ENCODE measurements at regions not wholly inside any gene's neighbourhood (a gene's known extent, or its start where the extent isn't known, plus 50 kb on each side); places are given as distances from the start of the nearest gene placed in this dataset.
A peak's percentile ranks its signal among the peaks of the same experiment; 100 is the strongest.

DNA sequence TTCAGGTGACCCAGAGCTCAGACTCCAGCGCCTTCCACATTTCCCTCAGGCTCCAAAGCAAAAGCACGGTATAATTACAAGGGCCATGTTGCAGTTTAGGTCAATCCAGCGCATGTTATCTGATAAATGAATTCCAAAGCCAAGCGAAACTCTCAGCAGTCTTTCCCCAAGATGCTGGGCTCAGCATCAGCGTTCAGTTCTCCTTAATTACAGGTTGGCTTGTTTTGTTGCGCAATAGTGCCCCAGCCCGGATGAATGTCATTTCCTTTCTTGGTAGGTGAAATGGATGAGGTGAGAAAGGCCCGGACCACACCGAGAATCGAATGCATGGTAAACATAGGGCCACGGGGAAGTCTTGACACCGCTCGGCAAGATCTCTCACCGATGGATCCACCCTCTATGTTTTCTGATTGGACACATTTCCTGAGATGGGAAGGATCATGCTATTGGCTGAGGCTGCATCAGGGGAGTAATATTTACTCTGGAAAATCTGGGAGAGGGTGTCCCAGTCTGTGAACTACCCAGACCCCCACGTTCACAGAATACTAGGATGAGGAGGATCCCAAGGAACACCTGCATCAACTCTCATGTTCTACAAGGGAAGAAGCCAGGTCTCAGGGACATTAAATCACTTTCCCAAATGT is 221.2 kb upstream of the ANKRD55 start:
- DNase-seq, result peak; percentile 14

DNA sequence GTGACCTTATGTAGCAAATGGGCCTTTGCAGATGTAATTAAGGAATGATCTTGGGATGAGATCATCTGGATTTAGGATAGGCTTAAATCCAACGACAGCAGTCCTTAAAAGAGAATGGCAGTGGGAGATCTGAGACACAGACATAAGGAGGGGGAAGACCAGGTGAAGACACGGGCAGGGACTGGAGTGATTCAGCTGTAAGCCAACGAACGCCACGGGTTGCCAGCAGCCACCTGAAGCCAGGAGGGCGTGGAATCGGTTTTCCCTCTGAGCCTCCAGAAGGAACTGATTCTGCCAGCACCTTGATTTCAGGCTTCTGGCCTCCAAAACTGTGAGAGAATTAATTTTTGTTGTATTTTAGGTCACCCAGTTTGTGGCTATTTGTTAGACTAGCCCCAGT is 218.6 kb upstream of the ANKRD55 start:
- DNase-seq, result no peak

DNA sequence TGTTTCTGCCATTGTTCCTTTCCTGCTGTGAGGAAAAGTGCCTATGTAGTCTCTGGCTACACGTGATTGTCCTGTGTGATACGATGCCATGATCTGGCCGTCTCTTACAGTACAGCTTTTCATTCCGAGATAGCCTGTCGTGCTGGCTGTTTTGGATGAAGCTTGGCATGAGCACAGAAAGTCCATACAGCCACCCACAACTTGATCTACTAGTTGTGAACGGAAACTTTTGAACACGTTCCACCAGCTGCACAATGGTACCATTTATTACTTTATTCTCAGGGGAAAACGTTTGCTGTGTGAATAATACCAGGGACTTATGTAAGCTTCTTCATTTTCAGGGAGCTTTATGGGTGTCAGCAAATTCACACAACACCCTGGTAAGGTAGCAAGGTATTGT is 217.6 kb upstream of the ANKRD55 start:
- DNase-seq, result no peak

DNA sequence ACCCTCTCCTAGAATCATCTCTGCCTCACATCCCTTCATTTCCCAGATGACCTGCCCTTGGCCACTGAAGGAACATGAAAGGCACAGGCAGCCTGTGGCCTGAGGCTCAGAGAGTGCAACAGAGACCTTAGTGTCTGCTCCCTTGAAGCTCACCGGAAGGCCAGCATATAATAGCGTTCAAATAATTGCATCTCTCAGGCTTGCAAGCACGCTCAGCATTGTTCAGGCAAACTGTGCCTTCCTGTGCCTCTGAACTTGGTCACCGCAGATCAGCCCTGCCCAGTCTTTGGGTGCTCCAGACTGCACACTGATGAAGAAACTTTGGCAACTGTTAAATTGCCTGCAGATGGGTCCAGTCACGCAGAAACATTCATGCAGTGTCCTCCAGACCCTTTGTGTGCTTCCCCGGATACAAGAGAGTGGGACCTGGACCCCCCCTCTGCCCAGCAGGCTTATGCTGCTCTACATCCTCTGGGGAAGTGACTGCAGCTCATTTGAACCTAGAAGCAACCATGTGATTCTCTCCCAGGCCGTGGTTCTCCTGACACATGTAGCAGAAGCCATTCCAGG is 216.0 kb upstream of the ANKRD55 start:
- DNase-seq, result no peak

DNA sequence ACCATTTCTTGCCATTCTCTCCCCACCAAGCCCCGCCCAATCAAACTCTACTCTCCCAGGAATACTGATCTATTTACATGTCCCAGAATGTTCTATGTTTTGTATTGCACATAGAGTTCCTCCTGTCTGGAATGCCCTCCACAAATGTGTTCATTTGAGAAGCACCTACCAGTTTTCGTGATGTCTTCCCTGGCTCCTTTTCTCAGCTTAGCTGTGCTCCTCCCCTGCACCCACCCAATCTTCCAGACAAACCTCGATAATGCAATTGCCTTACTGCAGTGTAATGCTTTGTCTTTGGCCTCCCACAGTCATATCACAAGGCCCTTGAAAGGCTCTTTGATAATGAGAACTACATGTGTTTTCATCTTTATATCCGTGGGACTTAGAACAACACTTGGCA is 214.5 kb upstream of the ANKRD55 start:
- no peak for DNase-seq

DNA sequence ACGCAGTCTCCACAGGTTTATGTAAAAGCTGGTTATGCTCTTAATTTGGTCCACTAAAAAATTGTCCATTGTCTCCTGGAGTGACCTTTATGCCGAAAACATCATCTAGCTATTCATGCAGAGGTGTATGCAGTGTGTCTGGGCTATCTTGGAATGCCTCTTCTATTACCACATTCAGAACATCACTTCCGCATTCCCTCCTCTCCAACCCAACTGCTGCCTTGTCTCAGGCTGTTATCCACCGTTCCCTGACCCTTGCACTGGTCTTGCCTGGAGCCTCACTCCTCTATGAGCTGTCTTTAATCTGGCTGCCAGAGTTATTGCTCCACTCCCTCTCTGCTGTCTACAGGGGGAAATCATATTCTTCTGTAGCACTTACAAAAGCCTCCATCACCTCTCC is 214.1 kb upstream of the ANKRD55 start:
- DNase-seq, result no peak

DNA sequence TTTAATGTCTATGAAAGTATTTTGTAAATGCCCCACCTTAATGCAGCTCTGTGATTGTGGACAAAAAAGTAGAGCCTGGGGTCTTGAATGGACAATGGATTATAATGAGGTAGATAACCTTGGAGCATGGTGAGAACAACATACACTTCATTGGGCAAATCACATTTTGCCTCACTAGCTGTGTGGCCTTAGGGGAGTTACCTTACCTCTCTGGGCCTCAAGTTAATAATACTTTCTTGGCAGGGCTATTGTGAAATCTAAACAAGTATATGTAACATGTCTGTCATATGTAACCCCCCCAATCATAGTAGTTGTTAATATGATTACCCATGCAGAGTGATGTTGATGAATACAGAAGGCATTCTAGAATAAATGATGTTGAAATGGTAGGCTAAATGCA is 213.6 kb upstream of the ANKRD55 start:
- no peak for DNase-seq

DNA sequence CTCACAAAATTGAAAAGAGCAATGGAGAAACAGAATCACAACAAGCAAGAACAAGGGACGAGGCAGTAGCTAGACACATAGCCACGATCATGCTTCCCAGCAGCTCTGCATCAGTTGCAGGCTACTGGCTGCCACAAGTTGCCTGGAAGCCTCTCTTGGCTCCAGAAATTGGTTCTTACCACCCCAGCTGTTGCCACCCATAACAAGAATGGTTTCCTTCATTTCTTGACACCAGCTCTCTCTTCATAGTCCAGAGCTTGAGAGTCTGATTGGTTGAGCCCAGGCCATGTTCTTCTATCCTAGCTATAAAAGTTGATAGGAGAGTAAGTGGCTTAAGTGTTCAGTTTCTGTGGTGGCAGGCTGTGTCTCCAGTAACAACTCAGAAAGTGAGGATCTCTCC is 210.7 kb upstream of the ANKRD55 start:
- no peak for DNase-seq

DNA sequence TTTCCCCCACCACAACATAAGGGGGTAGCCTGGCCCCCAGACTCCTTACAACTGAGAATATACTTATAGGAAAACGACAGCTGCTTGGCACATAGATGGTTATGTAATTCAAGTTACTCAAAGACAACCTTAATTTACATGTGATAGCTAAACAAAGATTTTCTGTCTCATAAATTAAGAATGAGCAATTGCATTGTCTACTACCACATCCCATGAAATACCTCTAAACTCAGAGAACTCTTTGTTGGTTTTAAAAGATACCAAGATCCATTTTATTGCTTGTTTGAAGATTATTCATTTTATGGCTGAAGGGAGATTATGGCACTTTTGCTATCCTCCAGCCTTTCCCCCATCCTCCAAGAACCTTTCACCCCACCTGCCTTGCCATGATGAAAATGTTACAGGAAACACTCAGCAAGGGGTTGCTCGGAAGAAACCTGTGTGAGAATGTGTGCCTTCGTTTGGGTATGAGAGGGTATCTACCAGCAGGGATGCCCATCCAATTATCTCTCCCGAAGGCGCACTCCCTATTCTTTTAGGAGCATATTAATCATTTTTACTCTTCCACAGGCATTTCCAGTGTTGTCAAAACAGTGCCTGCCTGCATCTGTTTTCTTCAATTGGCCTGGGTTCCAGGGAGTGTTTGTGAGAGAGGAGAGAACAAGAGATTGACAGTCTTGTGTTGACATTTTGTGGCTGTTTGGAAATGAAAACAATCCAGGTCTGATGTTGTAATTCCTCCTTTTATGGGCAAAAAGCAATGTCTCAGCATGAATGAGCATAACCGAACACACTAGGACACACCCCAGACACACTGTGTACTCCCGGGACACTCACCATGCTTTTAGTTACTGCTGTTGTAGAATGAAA is 208.0 kb upstream of the ANKRD55 start:
- DNase-seq, result no peak

DNA sequence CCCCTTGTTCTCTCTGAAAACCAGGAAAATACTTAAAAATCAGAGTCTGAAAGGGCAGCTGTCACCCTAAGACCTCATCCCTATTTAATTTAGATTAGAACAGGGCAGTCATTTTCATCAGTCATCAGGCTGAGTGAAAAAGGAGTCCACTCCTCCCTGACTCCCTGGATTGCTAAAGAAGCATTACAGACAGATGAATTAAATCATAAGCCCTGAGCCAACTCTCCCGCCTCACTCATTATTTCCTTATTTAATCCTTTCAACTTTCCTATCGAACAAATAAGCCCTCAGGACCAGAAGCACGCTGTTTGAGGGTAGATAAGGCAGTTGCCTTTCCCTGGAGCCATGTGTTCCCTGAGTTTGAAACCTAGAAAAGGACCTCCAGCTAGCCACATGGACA is 201.9 kb upstream of the ANKRD55 start:
- no peak for DNase-seq

DNA sequence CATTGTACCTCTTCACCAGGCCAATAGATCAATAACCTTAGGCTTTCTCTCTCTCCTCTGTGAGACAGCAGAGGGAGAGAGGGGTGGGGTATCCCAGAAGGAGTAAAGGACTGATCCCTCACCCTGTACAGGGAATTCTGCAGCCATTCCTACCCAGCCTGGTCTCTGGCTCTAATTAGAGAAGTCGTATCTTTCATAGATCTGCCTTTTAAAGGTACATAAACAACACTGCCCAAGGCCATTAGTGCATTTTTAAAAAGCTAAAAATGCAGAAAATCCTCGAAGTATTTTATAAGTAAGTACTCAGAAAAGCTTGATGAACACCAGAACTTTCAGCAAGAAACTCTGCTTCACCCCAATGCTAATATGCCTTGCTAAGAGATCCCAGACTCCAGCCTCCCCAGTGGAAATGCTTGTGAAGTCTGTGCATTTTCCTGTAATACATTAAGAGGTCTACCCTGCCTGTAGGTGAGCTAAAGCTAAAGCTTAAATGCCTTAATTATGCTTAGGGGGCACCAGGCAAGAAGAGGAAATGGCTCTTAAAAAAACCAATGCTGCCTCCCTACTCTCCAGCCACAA is 200.0 kb upstream of the ANKRD55 start:
- DNase-seq, result no peak

DNA sequence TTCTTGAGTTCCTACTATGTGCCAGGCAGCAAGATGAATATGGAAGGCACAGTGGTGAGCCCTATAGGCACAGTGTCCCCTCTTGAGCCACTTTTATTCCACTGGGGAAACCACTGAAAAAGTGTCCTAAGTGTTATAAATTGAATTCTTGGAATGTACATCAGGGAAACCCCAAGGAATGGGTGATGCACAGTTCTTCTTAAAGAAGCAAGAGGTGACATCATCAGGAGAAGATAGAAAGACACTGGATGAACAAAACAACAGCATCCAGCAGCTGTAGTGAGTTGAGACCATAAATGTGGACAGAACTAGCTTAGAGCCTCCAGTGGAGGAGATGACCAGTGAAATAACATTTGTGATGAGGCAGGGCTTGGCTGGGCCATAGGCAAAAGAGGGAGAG is 199.2 kb upstream of the ANKRD55 start:
- DNase-seq, result no peak

DNA sequence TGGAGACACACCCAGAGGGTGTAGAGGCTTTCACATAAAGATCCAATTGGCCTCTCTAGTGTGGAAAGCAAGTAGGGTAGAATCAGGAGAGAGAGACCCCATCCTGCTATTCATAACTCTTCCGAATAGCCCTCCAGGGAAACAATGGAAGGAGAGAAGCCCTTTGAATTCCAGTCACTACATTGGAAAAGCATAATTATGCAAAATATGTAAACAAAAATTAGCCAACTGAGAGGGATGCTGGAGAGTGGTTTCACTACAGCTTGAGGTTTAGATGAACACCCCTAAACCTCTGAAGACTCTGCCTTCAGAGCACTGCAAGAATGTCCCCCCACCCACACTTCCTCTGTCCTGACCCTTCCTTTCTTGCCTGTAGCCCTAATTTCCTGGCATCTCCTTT is 197.3 kb upstream of the ANKRD55 start:
- DNase-seq, result no peak

DNA sequence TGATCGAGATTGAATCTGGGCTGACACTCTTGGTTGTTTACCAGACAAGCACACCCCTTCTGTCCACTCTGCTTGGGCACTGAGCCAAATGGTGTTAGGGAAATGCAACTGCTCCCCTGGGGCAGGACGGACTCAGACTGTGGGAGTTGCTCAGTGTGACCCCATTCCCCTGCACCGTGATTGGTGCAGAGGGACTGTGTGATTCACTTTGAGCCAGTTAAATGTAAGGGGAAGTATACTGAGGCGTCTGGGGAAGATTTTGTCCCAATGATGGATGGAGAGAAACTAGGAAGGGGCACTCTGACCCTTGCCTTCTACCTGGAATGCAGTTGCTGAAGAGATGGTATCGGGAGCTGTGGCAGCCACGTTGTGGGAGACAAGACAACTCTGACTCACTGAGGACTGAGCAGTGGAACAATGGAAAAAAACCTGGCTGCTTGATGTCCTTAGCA is 196.0 kb upstream of the ANKRD55 start:
- no peak for DNase-seq

DNA sequence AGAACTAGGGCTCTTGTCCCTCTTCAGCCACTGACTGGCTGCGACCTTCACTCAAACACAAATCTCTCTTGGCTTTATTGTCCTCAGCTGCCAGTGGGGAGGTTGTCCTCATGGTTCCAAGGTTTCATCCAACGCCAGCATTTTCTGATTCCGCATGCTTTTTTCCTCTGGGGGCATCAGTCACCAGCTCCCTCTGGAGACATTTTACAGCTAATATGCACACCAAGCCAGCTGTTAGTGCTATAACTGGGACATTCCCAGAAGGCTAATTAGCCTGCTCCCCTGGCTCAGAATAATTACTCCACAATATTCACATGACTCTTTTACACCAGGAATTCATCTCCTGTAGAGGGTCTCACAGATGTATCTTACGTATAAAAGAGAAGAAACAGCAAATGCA is 193.6 kb upstream of the ANKRD55 start:
- no peak for DNase-seq

DNA sequence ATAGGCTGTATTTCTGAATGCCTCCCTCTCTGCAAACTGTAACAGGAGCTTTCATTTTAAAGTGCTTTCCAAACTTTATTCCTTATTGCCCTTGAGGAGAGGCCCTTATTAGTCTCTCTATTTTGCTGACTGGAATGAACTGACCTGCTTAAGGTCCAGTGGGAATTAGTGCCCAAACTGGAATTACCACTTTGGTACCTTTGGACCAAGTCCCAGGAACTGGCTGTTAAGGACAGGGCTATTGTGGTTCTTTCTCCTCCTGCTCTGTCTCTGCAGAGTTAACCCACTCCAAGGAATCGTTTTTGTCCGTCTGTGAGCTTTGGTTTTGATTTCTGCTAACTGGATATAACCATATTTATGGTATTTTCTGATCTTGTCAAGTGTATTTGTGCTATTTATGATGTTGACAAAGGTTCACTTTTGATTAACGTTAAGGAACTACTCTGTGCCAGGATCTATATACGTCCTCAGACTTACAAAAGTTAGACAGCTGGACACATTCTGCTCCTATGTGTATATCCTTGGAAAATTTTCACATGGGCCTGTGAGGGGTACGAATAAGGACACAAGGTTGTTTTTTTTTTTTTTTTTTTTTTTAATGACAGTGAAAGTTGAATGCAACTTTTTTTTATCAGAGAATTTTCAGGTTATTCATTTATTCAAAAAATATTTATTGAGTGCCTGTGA is 189.1 kb upstream of the ANKRD55 start:
- DNase-seq, result no peak

DNA sequence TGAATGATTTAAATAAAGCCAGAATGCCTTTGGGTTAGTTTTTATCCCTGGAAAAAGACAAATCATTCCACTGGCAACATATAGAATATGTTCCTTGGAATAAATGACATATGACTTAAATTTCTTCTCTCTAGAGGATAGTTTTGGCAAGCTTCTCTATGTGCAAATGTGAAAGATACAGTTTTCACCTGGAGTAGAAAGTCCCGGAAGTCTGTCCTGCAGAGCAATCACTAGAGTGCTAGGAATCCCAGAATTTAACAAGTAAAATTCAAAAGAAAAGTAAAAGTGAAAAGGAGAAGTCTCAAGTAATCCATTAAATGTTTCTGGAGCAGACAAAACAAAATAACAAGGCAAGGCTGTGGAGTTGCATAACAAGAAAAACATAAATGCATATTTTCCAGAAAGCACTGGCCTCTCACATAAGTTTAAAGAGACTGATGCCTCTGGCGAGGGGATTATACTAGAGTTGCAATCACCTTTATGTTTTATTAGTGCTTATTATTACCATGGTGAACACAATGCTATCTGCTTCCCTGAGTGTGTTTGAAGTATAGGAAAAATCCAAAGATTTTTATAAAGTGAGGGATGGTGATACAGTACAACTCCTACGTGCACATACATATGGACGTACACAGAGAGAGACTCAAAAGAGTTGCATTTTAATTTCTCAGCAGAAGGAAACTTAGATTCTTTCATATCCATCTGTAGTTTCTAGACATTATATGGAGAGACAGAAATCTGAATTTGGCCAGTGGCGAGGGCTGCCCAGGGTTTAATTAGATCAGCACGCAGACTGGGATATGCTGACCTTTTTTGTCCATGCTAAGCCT is 188.3 kb upstream of the ANKRD55 start:
- DNase-seq, result no peak

DNA sequence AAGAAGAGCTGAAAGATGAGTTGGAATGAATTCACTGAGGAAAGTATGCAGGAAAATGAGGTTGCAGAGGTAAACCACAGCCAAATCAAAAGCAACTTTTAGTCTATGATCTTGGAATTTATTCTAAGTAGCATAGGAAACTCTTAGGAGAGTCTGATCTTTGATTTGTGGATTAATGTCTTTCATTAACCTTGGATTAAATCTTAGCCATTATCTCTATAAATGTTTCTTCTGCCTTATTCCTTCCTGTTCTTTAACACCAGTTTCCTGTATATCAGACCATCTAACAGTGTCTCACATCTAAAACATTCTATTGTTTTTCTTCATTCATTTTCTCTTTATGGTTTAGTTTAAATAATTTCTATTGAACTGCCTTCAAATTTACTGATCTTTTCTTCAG is 187.2 kb upstream of the ANKRD55 start:
- DNase-seq, result no peak

DNA sequence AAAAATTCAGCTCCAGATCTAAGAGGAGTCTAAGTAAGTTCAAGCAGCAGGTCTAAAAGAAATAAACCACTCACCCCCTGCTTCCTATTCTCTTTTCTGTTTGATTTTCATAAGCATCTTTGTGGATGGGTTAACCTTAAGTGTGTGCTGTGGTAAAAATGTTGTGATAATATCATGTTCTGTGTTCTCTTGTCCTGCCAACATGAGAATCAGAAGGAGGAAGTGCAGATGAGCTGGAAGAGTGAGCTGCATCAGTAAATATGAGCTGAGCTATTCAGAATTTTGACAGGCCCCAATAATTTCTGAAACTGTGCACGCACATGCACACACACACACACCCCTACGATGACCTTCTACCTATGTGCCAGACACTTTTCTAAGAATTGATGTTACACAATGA is 186.5 kb upstream of the ANKRD55 start:
- no peak for DNase-seq

DNA sequence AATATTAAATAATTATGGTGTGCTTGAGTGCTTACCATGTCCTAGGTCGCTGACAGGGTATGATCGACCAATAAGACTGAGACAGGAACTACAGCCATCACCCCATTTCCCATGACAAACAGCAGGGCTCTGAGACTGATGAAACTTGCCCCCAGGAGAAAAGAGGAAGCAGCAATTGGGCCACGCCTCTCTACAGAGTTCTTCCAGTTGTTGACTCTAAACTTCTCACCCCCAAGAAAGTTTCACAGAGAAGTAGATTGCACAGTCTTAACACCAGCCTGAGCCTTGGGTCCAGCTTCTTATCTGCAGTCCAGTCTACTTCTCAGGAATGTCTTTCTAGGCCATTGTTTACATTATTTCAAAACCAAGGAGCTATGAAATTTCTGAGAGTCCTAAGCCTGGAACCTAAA is 182.2 kb upstream of the ANKRD55 start:
- DNase-seq, result no peak

DNA sequence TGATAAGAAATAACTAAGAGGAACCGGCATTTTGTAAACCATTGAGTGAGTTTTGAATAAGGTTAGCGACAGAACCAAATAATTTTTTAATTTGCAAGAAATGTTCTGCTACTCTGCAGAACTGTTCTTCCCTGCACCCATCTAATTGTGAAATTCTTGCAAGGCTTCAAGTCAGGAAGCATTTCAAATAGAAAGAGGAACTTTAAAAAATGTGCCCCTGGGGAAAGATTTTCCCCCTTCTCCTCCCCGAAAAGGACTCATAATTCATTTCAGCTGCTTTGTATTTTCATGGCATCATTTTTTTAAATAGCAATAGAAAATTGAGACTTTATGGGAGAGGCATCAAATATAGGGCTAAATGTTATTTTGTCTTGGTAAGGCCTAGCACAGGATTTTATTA is 180.9 kb upstream of the ANKRD55 start:
- no peak for DNase-seq

DNA sequence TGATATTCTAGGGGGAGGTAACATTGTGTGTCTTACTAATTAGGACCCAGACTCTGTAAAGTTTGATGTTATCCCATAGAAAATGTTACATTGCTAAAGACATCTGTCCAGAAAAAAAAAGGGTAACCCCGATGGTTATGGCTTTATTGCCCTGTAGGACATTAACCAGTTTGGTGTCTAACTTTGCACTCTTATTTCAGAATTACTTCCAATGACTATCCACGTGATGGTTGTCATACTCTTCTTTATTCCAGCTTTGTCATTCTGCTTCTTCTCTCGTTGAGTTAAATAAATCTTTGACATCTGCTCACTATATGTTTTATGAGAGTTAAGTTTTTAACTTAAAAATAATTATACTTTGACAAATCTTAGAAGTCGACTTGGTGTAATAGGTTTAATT is 180.4 kb upstream of the ANKRD55 start:
- DNase-seq, result no peak
